Activated naive CD4-positive, alpha-beta T cell treated with anti-CD3 and anti-CD28 coated beads, Interleukin-2, amount 50 U/mL, for 24 hours (primary cell): ENCODE measurements at regions not wholly inside any gene's neighbourhood (a gene's known extent, or its start where the extent isn't known, plus 50 kb on each side); places are given as distances from the start of the nearest gene placed in this dataset.

ENCODE experiments used
- H3K27ac Mint-ChIP-seq: one replicate; pipeline ENCODE4 v1.8.0; 2021; ENCODE audit warnings: mild to moderate bottlenecking, mixed read lengths
- H3K27me3 Mint-ChIP-seq: one replicate; pipeline ENCODE4 v1.8.0; 2021; ENCODE audit warnings: mixed read lengths
- H3K36me3 Mint-ChIP-seq: one replicate; pipeline ENCODE4 v1.8.0; 2021; ENCODE audit warnings: mixed read lengths
- H3K4me1 Mint-ChIP-seq: one replicate; pipeline ENCODE4 v1.8.0; 2021; ENCODE audit warnings: mixed read lengths
- H3K4me3 Mint-ChIP-seq: one replicate; pipeline ENCODE4 v1.8.0; 2021; ENCODE audit warnings: mild to moderate bottlenecking, mixed read lengths
- H3K9me3 Mint-ChIP-seq: one replicate; pipeline ENCODE4 v1.8.0; 2021; ENCODE audit warnings: mixed read lengths

GRCh38 chr3:18505056-18505455 is 79.9 kb upstream of the SATB1 start:
- H3K9me3 Mint-ChIP-seq: no peaks in the 10 kb centered on the region
- peaks cover 22% of the 10 kb centered on the region for H3K4me1 Mint-ChIP-seq
- H3K4me3 Mint-ChIP-seq: no peak overlapping the region
- H3K27me3 Mint-ChIP-seq: no peaks in the 10 kb centered on the region
- peaks cover 7% of the 10 kb centered on the region for H3K36me3 Mint-ChIP-seq
- no peak overlapping the region for H3K27ac Mint-ChIP-seq

DNA sequence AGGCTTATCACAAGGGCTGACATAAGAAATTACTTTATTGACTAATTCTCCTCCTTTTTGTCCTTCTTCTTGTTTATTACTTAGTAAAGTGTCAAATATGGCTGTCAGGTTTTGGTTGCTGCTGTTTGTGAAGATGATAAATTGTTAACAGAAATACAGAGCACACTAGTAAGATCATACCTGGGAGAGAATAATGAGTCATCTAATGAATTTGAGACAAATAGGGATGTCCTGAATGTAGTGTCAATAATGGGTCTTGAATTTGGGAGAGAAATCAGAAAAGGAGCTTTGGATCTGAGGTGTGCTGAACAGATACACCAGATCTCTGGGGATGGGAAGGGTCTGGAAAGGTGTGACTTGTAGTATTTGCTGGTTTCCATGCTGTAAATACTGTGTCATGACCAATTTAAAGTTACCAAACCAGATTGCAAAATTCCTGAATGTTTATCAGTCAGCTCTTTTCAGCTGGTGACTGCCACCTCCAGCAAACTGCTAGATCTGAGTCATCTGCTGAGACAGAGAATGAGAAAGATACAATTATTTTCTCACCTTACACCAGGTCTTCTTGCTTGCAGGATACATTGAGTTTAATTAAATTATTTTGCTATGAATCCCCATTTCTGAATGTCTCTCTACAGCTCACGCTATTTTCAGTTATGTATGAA is 76.7 kb upstream of the SATB1 start:
- H3K9me3 Mint-ChIP-seq: no peaks in the 10 kb centered on the region
- H3K4me1 Mint-ChIP-seq: peaks cover 45% of the 10 kb centered on the region
- H3K27ac Mint-ChIP-seq: no peak overlapping the region
- H3K36me3 Mint-ChIP-seq: peaks cover 6% of the 10 kb centered on the region
- H3K27me3 Mint-ChIP-seq: no peaks in the 10 kb centered on the region
- no peak overlapping the region for H3K4me3 Mint-ChIP-seq

DNA sequence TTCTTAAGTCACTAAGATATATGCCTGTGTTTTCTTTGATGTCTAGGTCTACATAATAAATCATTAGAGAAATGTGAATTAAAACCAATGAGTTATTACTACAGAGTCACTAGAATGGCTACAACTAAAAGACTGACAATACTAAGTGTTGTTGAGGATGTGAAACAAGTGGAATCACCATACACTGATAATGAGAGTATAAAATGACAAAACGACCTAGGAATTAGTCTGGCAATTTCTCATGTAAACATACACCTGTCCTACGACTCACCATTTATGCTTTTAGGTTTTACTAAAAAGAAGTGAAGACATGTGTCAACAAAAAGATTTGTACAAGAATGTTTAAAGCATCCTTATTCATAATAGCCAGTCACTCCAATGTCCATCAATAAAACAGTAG is 75.2 kb upstream of the SATB1 start:
- H3K27me3 Mint-ChIP-seq: no peaks in the 10 kb centered on the region
- H3K4me3 Mint-ChIP-seq: no peak overlapping the region

DNA sequence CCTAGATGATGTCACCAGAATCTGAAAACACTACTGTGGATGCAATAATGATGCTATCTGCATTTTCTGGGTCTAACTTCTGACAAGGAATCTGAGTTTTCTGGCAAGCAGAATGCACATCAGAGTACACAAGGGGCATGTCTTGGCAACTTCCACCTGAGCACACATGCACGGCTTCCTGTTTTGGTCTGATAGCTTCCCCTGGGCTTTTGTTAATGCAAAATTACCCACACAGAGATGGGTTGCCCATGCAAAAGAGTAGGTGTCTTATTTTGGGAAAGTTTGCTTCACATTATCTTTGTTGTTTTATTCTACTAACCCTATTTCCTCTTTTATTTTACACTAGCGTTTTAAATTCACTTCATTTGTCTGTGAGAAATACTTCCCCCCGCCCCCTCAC is 74.2 kb upstream of the SATB1 start:
- Mint-ChIP-seq H3K36me3 (peaks cover 7% of the 10 kb centered on the region), H3K27ac (peak overlapping the region; percentile 93), H3K4me1 (peaks cover 49% of the 10 kb centered on the region), H3K9me3 (peaks cover 3% of the 10 kb centered on the region), H3K27me3 (no peaks in the 10 kb centered on the region), H3K4me3 (peak overlapping the region; percentile 70)

More for the DNA sequence above, 75.2 kb upstream of the SATB1 start:
- Mint-ChIP-seq H3K36me3 (peaks cover 6% of the 10 kb centered on the region), H3K4me1 (peaks cover 46% of the 10 kb centered on the region), H3K9me3 (peaks cover 1% of the 10 kb centered on the region), H3K27ac (peak overlapping the region; percentile 93)

GRCh38 chr3:18494251-18494650 is 69.1 kb upstream of the SATB1 start:
- H3K27ac Mint-ChIP-seq: no peak overlapping the region

DNA sequence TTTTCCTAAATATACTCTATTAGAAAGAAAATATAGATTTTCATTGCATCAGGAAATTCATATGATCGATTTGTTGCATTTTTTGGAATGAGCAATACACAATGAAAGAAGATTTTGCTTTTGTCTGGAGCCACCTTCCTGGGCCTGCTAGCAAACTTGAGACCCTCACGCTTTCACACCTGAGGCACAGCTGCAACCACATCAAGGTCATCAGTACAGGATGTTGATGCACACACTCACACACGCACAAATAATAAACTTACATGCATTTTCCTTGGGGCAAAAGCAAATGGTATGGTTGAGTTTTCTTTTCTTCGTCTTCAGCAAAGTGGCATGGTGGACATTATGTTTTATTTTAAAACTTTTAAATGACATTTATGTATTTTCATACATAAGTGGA is 64.8 kb upstream of the SATB1 start:
- H3K36me3 Mint-ChIP-seq: peaks cover 21% of the 10 kb centered on the region
- H3K4me3 Mint-ChIP-seq: no peak overlapping the region
- H3K4me1 Mint-ChIP-seq: peaks cover 32% of the 10 kb centered on the region
- no peaks in the 10 kb centered on the region for H3K27me3 Mint-ChIP-seq
- peak overlapping the region; percentile 41 for H3K27ac Mint-ChIP-seq
- peaks cover 7% of the 10 kb centered on the region for H3K9me3 Mint-ChIP-seq

More at GRCh38 chr3:18494251-18494650, 69.1 kb upstream of the SATB1 start:
- Mint-ChIP-seq H3K9me3 (peaks cover 3% of the 10 kb centered on the region), H3K36me3 (peaks cover 10% of the 10 kb centered on the region), H3K4me3 (no peak overlapping the region), H3K4me1 (peaks cover 42% of the 10 kb centered on the region), H3K27me3 (no peaks in the 10 kb centered on the region)

GRCh38 chr3:18483226-18483625 is 58.1 kb upstream of the SATB1 start:
- peaks cover 7% of the 10 kb centered on the region for H3K9me3 Mint-ChIP-seq
- no peak overlapping the region for H3K4me3 Mint-ChIP-seq
- no peak overlapping the region for H3K27ac Mint-ChIP-seq
- no peaks in the 10 kb centered on the region for H3K27me3 Mint-ChIP-seq
- H3K4me1 Mint-ChIP-seq: peaks cover 23% of the 10 kb centered on the region
- H3K36me3 Mint-ChIP-seq: peaks cover 20% of the 10 kb centered on the region

- no peak overlapping the region for H3K4me3 Mint-ChIP-seq
- no peak overlapping the region for H3K27ac Mint-ChIP-seq
- H3K4me1 Mint-ChIP-seq: peaks cover 29% of the 10 kb centered on the region
- peaks cover 15% of the 10 kb centered on the region for H3K9me3 Mint-ChIP-seq
- H3K36me3 Mint-ChIP-seq: peaks cover 26% of the 10 kb centered on the region
- H3K27me3 Mint-ChIP-seq: no peaks in the 10 kb centered on the region
Observed at GRCh38 chr3:18481946-18482548, 56.9 kb upstream of the SATB1 start.

GRCh38 chr3:18477620-18478019 is 52.5 kb upstream of the SATB1 start:
- no peaks in the 10 kb centered on the region for H3K27me3 Mint-ChIP-seq
- no peak overlapping the region for H3K4me3 Mint-ChIP-seq
- H3K9me3 Mint-ChIP-seq: peaks cover 14% of the 10 kb centered on the region
- no peak overlapping the region for H3K27ac Mint-ChIP-seq
- peaks cover 31% of the 10 kb centered on the region for H3K4me1 Mint-ChIP-seq
- H3K36me3 Mint-ChIP-seq: peaks cover 26% of the 10 kb centered on the region
